ENCODE measurements at regions not wholly inside any gene's neighbourhood (a gene's known extent, or its start where the extent isn't known, plus 50 kb on each side); places are given as distances from the start of the nearest gene placed in this dataset.
"Not testable (repeated sequence)": the region's sequence is repeated elsewhere in the genome, so short reads cannot be mapped to it uniquely, and the experiment has no call there.

GRCh38 chr6:51062166-51062722 is 243.6 kb downstream of the TFAP2B start:
- FAIRE-seq: no peak

- FAIRE-seq: no peak
Measured at GRCh38 chr6:51077821-51078518, 259.3 kb downstream of the TFAP2B start.

DNA sequence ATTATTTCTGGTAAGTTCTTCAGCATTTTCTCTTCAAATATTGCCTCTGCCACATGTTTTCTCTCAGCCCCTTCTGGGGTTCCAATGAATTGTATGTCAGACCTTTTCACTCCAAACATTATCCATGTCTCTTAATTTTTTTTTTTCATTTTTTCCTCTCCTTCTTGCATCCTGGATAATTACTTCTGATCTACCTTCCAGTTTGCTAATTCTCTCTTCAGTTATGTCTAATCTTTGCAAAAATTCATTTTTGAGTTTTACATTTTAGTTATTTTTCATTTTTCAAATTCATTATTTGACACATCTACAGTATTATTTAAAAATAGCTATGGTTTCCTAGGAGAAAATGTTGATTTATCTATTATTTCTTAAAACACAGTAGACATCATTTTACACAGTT is 271.7 kb downstream of the TFAP2B start:
- no peak for FAIRE-seq

GRCh38 chr6:51093871-51094270 is 275.2 kb downstream of the TFAP2B start:
- FAIRE-seq: no peak

GRCh38 chr6:51094271-51094670 is 275.6 kb downstream of the TFAP2B start:
- FAIRE-seq: no peak

- FAIRE-seq: no peak
Measured at GRCh38 chr6:51098246-51098645, 279.6 kb downstream of the TFAP2B start.

- no peak for FAIRE-seq
Measured at GRCh38 chr6:51098791-51099190, 280.1 kb downstream of the TFAP2B start.

- FAIRE-seq: no peak
Measured at GRCh38 chr6:51099201-51099600, 280.5 kb downstream of the TFAP2B start.

DNA sequence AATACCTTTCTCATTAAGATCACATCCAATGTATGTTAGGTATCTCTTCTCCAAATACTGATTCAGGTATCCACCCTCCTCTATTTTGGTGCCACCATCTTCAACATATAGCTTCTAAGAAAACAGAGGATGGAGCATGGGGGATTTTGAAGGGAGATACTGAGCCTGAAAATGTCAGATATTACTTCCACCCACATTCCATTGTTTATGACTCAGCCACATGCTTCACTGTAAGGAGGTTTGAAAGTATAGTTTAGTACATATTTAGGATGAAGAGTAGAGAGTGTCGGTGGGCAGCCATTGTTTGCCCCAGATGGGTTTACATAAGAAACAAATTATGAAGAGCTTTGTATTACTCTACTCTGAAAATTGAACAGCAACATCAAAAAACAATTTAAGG is 286.7 kb downstream of the TFAP2B start:
- FAIRE-seq: no peak

GRCh38 chr6:51107769-51108203 is 289.1 kb downstream of the TFAP2B start:
- FAIRE-seq: no peak

- FAIRE-seq: no peak
Measured at GRCh38 chr6:51108563-51109234, 290.0 kb downstream of the TFAP2B start.

- FAIRE-seq: no peak
Measured at GRCh38 chr6:51112731-51113130, 294.1 kb downstream of the TFAP2B start.

- FAIRE-seq: no peak
Measured at GRCh38 chr6:51116723-51117122, 298.1 kb downstream of the TFAP2B start.

DNA sequence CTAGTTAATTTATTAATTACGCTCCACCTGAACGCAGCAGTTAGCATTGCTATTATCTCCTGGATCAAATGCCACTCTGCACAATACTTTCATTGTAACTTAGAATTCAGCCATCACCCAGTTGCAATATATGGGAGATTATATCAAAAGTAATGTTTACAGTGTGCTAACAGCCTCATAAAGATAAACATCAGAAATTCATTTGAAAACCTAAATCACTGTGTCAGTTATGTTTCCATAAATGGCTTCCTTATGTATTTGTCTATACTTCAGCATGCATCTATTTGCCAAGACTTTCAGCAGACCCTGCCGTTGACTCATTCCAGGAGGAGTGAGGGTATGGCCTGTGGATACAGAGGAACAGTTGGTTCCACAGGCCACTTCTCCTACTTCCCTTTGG is 300.1 kb downstream of the TFAP2B start:
- FAIRE-seq: no peak

GRCh38 chr6:51120016-51120415 is 301.3 kb downstream of the TFAP2B start:
- no peak for FAIRE-seq

DNA sequence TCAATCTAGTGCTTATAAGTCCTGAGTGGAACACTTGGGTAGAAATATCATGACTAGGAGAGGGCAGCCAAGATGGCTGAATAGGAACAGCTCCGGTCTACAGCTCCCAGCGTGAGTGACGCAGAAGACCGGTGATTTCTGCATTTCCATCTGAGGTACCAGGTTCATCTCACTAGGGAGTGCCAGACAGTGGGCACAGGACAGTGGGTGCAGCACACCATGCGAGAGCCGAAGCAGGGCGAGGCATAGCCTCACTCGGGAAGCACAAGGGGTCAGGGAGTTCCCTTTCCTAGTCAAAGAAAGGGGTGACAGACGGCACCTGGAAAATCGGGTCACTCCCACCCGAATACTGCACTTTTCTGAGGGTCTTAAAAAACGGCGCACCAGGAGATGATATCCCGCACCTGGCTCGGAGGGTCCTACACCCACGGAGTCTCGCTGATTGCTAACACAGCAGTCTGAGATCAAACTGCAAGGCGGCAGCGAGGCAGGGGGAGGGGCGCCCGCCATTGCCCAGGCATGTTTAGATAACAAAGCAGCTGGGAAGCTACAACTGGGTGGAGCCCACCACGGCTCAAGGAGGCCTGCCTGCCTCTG is 302.8 kb downstream of the TFAP2B start:
- FAIRE-seq: not testable (repeated sequence)

- no peak for FAIRE-seq
Measured at GRCh38 chr6:51129043-51129442, 310.4 kb downstream of the TFAP2B start.

GRCh38 chr6:51137777-51138176 is 319.1 kb downstream of the TFAP2B start:
- FAIRE-seq: no peak

DNA sequence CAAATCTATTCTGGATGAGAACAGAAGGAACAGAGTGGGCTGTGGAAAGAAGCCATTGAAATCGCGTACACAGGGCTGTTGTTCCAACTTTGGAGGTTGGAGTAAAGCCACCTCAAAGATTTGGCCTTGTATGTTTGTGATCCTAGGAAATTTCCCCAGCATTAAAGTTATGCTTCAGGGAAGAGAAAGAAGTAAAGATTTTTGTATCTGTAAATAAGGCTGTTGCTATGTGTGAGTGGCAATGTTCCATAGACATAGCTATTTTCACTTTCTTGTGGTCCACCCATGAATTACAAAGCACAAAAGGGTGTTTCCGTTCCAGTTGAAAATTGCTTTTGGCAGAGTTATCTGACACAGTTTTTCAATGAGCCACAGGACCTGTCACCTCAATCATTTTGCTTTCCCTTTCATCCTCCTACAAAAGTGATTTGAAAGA is 321.3 kb downstream of the TFAP2B start:
- FAIRE-seq: no peak

GRCh38 chr6:51141080-51141479 is 322.4 kb downstream of the TFAP2B start:
- FAIRE-seq: no peak

- FAIRE-seq: no peak
Measured at GRCh38 chr6:51147756-51148155, 329.1 kb downstream of the TFAP2B start.

DNA sequence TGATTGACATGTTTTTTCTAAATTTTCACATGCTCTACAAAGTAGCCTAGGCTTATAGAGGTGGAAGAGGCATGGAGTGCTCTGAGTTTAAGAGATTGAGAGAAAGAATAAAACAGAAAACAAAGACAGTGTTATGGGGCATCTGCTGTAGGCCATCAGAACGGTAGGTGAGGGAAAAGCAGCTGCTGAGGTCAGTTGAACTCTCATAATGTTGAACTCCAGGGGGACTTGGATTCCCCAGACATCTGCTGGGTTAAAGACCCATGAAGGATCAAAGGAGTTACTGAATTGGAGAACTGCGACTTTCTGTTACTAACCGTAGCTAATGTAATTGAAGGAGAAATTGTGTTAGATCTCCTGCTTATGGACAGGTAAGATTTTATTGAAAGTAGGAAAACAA is 333.9 kb downstream of the TFAP2B start:
- no peak for FAIRE-seq

GRCh38 chr6:51153109-51153508 is 334.4 kb downstream of the TFAP2B start:
- FAIRE-seq: no peak

DNA sequence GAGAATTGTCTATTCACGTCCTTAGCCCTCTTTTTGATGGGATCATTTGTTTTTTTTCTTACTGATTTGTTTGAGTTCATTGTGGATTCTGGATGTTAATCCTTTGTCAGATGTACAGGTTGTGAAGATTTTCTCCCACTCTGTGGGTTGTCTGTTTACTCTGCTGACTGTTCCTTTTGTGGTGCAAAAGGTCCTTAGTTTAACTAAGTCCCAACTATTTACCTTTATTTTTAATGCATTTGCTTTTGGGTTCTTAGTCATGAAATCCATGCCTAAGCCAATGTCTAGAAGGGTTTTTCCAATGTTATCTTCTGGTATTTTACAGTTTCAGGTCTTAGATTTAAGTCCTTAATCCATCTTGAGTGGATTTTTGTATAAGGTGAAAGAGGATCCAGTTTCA is 336.3 kb downstream of the TFAP2B start:
- FAIRE-seq: not testable (repeated sequence)
